ENCODE measurements at regions not wholly inside any gene's neighbourhood (a gene's known extent, or its start where the extent isn't known, plus 50 kb on each side); places are given as distances from the start of the nearest gene placed in this dataset.

DNA sequence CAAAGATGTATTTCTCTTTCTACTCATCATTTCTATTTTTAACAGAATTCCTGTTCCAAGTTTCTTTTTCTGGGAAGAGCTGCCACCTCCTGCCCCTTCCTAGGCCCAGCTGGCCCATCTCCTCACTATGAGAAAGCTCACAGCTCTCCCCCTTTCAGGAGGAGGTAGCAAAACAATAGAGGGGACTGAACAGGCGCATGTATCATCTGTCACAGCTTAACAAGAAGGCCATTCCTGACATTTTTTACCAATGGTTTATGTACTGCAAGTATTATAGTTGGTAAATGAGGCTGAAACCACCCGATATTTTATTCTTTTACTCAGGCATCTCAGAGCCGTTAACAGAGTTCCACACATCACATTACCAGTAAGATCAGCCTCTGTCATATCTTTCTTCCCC lies 103.7 kb upstream of the MTHFD1L start:
- TF ChIP-seq EP300 (IDR thresholded peaks at IDR 0.05) (no peak), CTCF (IDR thresholded peaks at IDR 0.05) (no peak), POLR2AphosphoS5 (IDR thresholded peaks at IDR 0.05) (no peak), POLR2A (IDR thresholded peaks at IDR 0.05) (no peak)
